Gastrocnemius medialis (tissue), 4 donors: ENCODE measurements at regions not wholly inside any gene's neighbourhood (a gene's known extent, or its start where the extent isn't known, plus 50 kb on each side); places are given as distances from the start of the nearest gene placed in this dataset.

Source experiments
- POLR2A ChIP-seq, 2 donors: fragments of 450-650 bp; IDR thresholded peaks; one replicate each; pipeline ENCODE4 v1.6.1; 2017; ENCODE audit warnings: antibody characterized with exemption in 2 of 2, mild to moderate bottlenecking in 2 of 2, moderate library complexity in 2 of 2
- TF ChIP-seq, protein P1 (sequence below), 5 experiments: fragments of 450-650 bp in 3 of 5; fragments of 200-600 bp in 2 of 5; sonication (generic) in 2 of 5; IDR thresholded peaks in 4 of 5; conservative IDR thresholded peaks in 1 of 5; 1 replicate in 4 of 5; 2 replicates in 1 of 5; pipeline ENCODE4 v1.5.1; 2016 to 2019; ENCODE audit warnings: antibody characterized with exemption in 5 of 5, mild to moderate bottlenecking in 3 of 5, moderate library complexity in 3 of 5

DNA sequence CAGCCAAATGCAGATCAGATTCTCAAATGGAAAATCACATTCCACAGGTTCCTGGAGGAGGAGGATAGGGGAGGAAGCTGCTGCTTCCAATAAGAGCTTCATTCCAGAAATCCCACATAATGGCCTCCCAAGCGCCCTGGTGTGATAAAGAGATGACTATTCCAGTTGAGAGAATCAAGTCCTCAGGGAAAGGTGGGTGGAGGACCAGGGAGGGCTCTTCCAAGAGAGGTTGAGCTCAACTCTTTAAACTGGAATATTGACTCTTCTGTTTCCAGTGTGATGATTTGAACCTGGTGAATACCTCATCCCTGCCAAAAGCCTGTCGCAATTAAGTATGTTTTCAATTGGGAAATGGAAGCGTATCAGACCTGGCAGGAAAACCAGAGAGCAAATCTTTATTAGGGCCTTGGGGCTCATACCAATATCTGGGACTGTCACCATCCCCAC lies 81.4 kb upstream of the DYNLRB2 start:
- TF ChIP-seq, protein P1, sequence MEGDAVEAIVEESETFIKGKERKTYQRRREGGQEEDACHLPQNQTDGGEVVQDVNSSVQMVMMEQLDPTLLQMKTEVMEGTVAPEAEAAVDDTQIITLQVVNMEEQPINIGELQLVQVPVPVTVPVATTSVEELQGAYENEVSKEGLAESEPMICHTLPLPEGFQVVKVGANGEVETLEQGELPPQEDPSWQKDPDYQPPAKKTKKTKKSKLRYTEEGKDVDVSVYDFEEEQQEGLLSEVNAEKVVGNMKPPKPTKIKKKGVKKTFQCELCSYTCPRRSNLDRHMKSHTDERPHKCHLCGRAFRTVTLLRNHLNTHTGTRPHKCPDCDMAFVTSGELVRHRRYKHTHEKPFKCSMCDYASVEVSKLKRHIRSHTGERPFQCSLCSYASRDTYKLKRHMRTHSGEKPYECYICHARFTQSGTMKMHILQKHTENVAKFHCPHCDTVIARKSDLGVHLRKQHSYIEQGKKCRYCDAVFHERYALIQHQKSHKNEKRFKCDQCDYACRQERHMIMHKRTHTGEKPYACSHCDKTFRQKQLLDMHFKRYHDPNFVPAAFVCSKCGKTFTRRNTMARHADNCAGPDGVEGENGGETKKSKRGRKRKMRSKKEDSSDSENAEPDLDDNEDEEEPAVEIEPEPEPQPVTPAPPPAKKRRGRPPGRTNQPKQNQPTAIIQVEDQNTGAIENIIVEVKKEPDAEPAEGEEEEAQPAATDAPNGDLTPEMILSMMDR (IDR thresholded peaks at IDR 0.05 in 4 of 5, conservative IDR thresholded peaks at IDR 0.05 in 1 of 5): no peak
- TF ChIP-seq POLR2A (IDR thresholded peaks at IDR 0.05): no peak
